AG08396 (cell line): ENCODE measurements at regions not wholly inside any gene's neighbourhood (a gene's known extent, or its start where the extent isn't known, plus 50 kb on each side); places are given as distances from the start of the nearest gene placed in this dataset.

Source experiments
- DNase-seq: peaks from one replicate; pipeline ENCODE4 v3.0.0; 2012; ENCODE audit warnings: low spot score, mixed read lengths

GRCh38 chr2:64283641-64284361 lies 139.6 kb upstream of the PELI1 start:
- no peak for DNase-seq

DNA sequence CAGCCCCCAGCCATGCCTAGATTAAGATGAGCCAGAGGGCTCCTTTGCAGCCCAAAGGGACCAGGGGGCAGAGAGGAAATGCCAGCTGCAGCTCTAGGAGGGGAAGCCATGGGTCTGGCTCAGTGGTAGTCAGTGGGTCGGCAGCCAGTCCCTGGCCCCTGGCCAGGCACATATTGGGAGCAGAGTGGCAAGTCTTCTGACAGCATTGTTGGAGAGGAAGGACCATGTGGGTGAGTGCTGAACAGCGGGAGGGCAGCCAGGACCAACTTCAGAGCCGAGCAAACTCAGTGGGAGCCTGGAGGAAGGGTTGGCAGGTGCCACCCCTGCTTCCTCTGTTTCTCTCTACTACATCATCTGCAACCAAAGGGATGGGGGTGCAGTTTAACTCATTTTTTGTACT lies 140.5 kb upstream of the PELI1 start:
- no peak for DNase-seq

DNA sequence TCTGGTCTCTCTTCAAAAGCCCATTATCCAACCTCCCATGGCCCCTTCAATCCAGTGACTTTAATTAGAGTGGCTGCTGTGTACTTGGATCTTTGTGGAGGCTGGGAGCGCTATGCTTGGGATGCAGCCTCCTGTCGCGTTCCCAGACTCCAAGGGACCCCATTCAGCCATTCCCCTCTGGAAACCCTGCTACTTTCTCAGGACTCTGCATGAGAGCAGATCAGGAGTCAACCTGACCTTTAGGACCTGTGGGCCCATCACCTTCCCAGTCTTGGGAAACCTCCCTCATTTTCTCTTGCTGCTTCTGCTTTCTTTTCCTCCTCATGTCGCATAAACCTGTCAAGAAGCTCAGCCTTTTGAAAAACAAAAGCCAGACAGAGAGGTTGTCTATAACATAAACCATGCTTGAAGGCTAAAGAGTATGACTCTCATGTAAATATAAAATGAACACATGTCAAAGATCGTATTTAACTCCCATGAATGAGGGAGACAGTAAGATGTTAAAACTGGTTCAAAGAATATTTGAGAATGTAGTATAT lies 143.1 kb upstream of the PELI1 start:
- DNase-seq, result no peak

DNA sequence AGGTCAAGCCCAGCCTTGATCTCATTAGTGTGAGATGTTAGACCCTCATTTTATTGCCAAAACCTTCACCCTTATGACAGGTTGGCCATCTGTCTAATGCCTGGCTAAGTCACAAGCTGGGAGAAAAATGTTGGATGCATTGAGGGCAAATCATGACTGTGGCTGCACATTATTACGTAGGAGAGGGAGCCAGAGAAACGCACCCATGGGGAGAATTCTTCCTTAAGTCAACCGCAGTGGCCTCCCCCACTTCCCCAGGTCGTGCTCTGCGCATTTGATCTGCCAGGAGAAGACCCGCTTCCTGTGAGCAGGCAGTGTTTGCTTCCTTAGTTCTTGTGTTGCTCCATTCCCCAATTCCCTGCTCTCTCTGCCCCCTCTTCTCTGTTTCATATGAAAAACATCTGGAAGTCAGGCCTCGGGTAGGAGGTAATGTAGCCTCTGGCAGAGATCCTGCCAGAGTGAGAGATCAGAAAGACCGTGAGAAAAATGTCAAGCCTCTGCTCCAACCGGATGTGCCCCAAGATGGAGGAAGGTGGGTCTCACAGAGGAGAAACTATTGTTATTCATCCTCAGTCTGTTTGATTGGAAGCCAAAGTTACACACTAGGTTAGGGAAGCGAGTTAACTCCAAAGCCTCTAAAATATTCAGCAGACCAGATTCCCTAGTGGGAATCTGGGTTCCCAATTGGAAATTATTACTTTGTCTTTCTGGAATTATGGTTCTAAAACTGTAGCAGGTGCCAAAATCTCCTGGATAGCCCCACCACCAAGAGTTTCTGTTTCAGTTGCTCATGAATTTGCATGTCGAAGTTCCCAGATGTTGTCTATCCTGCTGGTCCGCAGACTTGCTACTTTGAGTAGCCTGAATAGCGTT lies 144.3 kb upstream of the PELI1 start:
- DNase-seq, result peak; percentile 55

- DNase-seq, result no peak
Observed at GRCh38 chr2:64289251-64289650, 145.0 kb upstream of the PELI1 start.

DNA sequence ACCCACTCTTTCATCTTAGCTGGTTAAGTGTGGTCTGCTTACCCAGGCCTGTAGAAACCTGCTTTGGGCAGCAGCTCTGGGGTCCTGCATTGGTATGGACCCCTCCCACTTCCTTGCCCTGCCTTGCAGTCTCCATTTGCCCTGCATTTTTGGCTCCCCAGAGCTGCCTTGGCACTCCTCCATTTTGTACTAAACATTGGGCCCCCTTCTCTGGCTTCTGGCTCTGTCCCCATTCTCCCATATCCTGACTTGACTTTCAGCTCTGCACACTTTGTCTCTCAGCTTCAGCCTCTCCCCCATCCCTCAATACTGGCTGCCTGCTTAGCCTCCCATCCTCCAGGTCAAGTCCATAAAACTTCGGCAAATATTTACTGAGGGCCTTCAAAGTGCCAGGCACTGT lies 145.5 kb upstream of the PELI1 start:
- DNase-seq, result no peak

DNA sequence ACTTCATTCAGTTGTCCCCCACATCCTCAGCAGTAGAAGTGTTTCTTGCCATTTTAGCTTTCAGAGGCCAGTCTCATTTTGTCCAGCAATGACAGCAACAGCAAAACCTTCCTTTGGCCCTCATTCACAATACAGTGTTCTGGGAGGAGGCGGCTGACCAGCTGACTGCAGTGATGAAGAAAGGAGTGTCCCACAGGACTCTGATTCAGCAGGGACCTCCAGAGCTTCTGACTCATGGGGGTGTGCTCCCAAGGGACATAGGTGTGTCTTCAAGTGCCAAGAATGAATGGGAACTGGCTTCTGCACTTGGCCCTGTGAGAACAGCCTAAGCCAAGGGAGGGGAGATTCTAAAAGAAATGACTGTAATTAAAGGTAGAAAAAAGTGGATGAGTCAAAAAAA lies 147.0 kb upstream of the PELI1 start:
- peak; percentile 50 for DNase-seq

- DNase-seq, result no peak
Observed at GRCh38 chr2:64295326-64296139, 151.3 kb upstream of the PELI1 start.

DNA sequence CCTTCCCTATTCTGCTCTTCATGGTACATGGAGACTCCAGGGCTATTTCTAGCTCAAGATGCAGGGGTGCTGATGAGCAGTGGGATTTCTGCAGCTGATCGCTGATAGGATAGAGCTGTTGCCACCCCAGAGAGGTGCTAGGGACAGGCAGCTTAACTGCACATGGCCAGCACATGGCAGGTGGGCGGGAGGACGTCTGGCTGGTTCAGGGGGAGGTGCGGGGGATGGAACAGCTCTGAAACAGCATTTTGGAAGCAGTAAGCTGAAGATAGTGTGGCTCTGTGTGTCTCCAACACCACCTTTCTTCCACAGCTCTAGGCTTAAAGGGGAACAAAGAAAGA lies 151.9 kb upstream of the PELI1 start:
- DNase-seq, result no peak

- DNase-seq, result no peak
Observed at GRCh38 chr2:64296695-64297346, 152.6 kb upstream of the PELI1 start.

DNA sequence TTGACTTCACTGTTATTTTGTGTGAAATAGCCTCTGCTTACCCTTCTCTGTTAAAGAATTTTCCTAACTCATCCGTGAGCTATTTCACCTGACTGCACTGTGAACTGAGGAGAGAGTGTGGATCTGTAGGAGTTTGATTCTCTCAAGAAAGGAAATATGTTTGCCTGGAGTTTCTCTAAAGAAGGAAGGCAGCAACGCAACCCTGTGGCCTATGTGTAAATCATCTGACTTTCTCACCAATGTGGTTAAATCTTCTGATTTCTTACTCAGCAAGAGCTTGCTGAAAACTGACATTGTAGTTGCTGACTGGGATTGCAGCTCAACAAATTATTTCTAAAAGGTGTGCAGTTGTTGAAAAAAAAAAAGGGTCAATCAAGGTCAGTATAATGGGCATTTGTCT lies 153.9 kb upstream of the PELI1 start:
- no peak for DNase-seq

GRCh38 chr2:64300066-64300465 lies 153.9 kb upstream of the LGALSL start:
- DNase-seq, result no peak

GRCh38 chr2:64303250-64303649 lies 150.7 kb upstream of the LGALSL start:
- no peak for DNase-seq

DNA sequence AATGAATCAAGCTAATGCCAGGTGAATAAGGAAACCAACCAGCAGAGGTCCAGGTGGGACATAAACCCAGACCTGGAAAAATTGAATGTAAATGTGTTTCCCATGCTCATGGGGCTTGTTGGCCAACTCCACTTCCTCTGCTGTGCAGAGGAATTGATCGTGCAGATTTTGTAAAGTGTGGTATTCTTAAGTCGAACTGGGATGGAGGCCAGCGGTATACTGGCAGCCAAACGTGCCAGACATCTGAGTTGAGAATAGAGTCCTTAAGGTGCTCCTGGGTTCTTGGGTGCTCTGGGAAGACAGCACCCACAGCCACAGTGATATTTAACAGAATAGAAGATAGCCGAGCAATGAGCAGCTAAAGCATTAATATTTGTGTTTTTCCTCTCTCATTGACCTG lies 146.5 kb upstream of the LGALSL start:
- DNase-seq, result no peak

- DNase-seq, result no peak
Observed at GRCh38 chr2:64311191-64311910, 142.6 kb upstream of the LGALSL start.

GRCh38 chr2:64311948-64312621 lies 141.9 kb upstream of the LGALSL start:
- DNase-seq, result peak; percentile 86

DNA sequence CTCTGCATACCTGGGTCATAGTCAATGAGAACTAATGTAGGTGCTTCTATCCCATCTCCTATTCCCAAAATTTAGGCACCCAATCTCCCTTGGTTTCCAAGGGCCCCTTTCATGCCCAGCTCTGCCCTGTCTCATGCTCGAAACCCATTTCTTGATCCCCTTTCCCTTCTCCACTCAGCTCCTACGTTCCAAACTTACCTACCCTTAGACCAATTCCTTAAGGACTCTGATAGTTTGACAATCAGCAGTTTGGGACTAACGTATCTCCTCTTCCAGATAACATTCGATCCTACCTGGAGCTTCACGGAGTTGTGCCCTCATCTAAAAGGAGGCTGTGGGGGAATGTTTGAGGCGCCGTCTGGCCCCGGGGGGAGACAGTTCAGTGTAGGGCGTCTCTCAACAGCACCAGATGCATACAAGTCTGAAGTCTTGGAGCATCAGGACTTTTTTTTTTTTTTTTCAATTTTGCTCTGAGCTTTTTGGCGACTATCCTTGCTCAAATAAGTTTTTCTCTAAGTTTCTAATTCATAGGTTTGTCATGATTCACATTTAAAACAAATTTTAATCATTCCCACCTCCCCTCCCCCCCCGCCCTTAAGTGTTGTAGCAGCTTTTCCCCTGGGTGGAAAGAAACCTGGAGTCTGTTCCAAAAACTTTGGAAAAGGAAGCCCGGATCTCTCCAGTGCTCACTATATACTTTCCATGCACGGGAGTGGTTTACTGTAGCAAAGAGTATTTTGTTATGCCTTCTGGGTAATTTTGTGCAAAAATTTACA lies 141.2 kb upstream of the LGALSL start:
- no peak for DNase-seq

- DNase-seq, result no peak
Observed at GRCh38 chr2:64313398-64313723, 140.6 kb upstream of the LGALSL start.

GRCh38 chr2:64315291-64315960 lies 138.5 kb upstream of the LGALSL start:
- no peak for DNase-seq
